ENCODE measurements at regions not wholly inside any gene's neighbourhood (a gene's known extent, or its start where the extent isn't known, plus 50 kb on each side); places are given as distances from the start of the nearest gene placed in this dataset.

DNA sequence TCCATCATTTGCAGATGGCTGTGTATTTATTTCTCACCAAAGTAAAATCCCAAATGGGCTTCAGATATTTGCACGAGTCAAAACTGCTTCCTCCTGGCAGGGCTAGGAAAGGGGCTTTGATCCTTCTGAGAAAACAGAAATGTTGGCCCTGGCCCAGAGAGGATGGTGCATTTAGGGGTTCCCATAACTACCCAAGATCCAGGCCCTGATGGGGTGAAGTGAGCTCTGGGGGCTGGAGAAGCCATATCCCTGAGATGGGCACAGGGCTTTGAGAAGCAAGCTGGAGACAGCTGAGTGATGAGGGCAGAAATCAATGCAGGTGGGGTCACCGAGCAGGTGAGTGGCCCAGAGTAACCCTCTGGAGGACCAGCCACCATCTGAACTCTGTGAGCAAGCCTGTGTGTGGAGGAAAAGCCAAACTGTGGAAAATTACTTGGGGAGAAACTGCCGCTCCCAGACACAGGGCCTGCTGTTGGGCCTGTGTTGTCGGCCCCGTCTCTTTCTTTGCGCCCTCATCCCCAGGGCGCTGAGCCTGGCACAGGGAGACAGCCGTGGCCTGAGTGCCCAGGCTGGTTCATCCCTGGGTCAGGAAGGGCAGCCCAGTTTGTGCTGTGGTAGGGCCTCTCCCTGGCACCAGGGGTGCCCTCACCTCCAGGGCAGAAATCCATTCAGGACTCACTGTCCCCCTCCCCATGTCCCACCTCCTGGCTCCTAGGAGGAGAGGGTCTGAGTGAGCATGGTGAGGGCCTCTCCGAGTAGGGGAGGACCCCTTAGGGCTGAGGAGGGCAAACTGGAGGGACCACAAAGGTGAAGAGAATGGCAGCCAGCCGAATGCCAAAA is 167.8 kb upstream of the HAAO start:
- TF ChIP-seq, protein P1, sequence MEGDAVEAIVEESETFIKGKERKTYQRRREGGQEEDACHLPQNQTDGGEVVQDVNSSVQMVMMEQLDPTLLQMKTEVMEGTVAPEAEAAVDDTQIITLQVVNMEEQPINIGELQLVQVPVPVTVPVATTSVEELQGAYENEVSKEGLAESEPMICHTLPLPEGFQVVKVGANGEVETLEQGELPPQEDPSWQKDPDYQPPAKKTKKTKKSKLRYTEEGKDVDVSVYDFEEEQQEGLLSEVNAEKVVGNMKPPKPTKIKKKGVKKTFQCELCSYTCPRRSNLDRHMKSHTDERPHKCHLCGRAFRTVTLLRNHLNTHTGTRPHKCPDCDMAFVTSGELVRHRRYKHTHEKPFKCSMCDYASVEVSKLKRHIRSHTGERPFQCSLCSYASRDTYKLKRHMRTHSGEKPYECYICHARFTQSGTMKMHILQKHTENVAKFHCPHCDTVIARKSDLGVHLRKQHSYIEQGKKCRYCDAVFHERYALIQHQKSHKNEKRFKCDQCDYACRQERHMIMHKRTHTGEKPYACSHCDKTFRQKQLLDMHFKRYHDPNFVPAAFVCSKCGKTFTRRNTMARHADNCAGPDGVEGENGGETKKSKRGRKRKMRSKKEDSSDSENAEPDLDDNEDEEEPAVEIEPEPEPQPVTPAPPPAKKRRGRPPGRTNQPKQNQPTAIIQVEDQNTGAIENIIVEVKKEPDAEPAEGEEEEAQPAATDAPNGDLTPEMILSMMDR (conservative IDR thresholded peaks at IDR 0.05; ENCODE audit: low read depth, low read length) = no peak
- H3K4me3 ChIP-seq (ENCODE audit: low read depth, low read length) = no peak overlapping the region
- no peak for DNase-seq (ENCODE audit: low read depth)

DNA sequence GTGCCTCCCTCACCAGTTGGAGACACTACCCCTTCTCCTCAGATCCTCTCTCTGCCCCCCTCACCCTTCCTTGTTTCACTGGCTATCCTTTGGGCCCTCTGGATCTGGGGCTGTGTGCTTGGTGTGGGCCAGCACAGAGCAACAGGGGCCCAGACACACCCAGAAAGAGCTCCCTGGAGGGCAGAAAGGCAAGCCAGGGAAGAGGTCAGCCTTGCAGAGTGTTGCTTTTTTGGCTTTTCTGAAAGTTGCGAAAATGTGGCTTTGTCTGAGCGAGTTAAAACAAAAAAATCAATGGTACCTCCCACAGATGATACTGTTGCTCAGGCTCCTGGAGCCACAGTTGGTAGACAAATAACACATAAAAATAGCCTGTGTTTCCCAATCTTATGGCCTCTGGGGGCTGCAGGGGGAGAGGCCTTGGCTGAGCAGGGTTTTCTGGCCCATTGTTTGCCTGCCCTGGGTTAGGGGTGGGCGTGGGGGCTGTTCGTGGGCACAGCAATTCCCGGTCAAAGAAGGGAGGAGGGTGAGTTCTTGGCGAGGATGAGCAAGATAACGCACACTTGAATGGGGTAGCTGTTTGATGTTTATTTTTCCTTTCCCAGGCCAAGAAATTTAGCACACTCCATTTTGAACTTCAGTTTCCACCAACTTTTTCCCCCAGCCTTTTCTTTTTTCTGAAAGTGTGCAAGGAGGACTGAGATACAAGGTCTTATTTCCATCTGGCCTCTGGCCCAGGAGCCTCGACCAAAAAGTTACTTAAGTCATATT is 167.0 kb upstream of the HAAO start:
- peak; percentile 65 for DNase-seq (ENCODE audit: low read depth)
- no peak overlapping the region for H3K4me3 ChIP-seq (ENCODE audit: low read depth, low read length)
- TF ChIP-seq, protein P1 (conservative IDR thresholded peaks at IDR 0.05; ENCODE audit: low read depth, low read length) = no peak

DNA sequence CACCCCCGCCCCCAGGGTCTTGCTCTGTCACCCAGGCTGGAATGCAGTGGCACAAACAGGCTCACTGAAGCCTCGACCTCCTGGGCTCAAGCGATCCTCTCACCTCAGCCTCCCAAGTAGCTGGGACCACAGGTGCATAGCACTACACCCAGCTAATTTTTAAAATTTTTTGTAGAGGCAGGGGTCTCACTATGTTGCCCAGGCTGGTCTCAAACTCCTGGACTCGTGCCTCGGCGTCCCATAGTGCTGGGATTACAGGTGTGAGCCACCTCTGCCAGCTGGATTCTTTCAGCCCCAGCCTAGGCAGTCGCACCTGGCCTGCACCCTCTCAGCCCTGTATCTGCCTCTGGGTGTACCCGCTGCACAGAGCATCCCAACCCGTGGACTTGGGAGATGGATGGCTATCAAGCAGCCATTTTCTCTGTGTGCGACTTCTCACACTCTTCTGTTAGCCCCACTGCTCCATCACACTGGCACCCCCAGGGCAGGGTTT is 166.4 kb upstream of the HAAO start:
- H3K4me3 ChIP-seq (ENCODE audit: low read depth, low read length) = no peak overlapping the region
- TF ChIP-seq, protein P1 (conservative IDR thresholded peaks at IDR 0.05; ENCODE audit: low read depth, low read length) = no peak
- DNase-seq (ENCODE audit: low read depth) = no peak

DNA sequence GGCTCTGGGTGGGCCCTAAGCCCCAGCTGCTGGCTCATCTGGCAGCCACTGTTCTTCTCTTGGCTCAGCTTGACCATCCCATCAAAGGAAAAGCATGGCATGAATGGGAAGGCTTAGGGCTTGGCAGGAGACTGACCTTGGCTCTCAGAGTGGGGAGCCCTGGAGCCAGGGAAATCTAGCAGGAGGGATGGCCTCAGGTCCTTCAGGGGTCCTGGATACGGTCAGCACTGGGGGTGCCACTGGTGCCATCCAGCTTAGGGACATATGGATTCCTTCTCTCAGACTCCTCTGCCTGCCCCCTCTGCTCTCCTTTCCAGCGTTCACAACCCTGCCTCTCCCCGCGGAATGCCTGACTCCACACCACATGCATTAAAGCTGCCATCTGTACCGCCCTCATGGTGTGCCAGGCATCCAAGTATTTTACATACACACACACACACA is 165.5 kb upstream of the HAAO start:
- DNase-seq (ENCODE audit: low read depth) = no peak
- TF ChIP-seq, protein P1 (conservative IDR thresholded peaks at IDR 0.05; ENCODE audit: low read depth, low read length) = no peak
- H3K4me3 ChIP-seq (ENCODE audit: low read depth, low read length) = no peak overlapping the region

DNA sequence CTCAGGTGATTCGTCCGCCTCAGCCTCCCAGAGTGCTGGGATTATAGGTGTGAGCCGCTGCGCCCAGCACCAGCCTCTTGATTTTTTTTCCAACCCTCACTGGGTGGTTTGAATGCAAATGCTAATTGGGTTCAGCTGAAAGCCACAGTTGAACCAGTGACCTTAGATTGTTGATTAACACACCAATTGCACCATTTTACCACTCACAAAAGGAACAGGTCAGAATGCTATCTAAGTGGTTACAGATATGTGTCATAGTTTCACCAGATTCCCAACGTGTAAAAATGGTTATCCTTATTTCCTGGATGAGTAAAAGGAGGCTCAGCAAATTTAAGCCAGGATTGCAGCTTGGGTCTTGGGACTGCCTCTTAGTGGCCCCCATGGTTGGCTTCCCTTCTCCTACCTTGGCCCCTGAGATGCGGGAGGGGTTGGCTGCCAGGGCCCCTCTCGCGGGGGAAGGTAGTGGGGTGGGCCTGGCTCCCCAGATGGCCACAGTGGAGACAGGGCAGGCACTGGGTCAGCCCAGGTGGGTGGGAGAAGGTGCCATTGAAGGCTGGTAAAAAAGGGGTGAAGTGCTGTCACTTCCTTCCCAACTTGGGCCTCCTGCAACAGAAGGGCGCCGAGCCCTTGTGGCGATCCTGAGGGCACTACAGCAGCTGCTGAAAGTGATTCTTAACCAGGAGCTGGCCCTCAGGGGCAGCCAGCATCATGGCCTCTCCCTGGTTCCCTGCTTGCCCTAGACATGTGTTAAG is 164.9 kb upstream of the HAAO start:
- no peak for DNase-seq (ENCODE audit: low read depth)
- H3K4me3 ChIP-seq (ENCODE audit: low read depth, low read length) = no peak overlapping the region
- TF ChIP-seq, protein P1 (conservative IDR thresholded peaks at IDR 0.05; ENCODE audit: low read depth, low read length) = no peak

DNA sequence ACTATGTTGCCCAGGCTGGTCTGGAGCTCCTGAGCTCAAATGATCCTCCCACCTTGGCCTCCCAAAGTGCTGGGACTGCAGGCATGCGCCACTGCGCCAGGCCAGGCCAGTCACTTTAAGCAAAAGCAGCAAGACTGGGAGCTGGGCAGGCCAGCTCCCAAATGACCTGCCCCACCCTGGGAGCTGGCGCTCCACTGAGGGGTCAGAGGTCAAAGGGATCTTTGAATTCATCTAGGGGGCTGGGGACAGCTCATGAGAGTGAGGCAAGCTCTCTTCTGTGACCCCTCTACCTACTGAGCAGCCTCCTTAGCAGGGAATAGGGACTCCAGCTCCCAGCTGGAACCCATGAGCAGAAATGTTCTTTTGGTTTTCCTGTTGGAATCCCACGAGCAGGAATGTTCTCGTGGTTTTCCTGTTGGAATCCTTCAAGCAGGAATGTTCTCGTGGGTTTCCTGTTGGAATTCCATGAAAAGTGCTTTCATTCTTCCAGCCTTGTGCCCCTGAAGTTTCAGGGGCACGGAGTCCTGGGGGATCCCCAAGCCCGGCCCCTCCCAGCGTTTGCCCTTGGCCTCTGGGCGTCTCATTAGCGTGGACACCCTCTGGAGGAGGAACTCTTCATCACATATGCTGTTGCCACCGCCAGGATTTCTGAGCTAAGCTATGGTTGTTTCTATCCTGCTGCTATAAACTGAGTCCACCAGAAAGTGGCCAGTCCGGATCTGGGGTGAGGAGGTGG is 162.0 kb upstream of the HAAO start:
- TF ChIP-seq, protein P1 (conservative IDR thresholded peaks at IDR 0.05; ENCODE audit: low read depth, low read length) = no peak
- no peak for DNase-seq (ENCODE audit: low read depth)

More for the DNA sequence above, 162.0 kb upstream of the HAAO start:
- H3K4me3 ChIP-seq (ENCODE audit: low read depth, low read length) = no peak overlapping the region

Measured in choroid plexus epithelial cell (primary cell).